Astrocyte (in vitro differentiated cells and primary cell): ENCODE measurements at regions not wholly inside any gene's neighbourhood (a gene's known extent, or its start where the extent isn't known, plus 50 kb on each side); places are given as distances from the start of the nearest gene placed in this dataset.

Experiments
- DNase-seq: peaks from one replicate; pipeline ENCODE4 v3.0.0-alpha.2; 2010; ENCODE audit warnings: low read depth
- FAIRE-seq: peaks from 2 replicates; lab custom pipeline; 2011; peaks lifted over from hg19 to GRCh38; lab: Jason Lieb, UNC
- H2AFZ ChIP-seq: 2 replicates; pipeline ENCODE4 v1.6.0; 2012; ENCODE audit warnings: low read depth, low read length, inconsistent platforms
- H3K27ac ChIP-seq: 2 replicates; pipeline ENCODE4 v1.5.1; 2011; ENCODE audit warnings: low read depth, low read length, inconsistent platforms
- H3K27me3 ChIP-seq: 2 replicates; pipeline ENCODE4 v1.6.0; 2011; ENCODE audit warnings: low read length, inconsistent platforms; ENCODE audit not compliant: insufficient read depth
- H3K36me3 ChIP-seq: 2 replicates; pipeline ENCODE4 v1.5.1; 2011; ENCODE audit warnings: low read length, inconsistent platforms; ENCODE audit not compliant: insufficient read depth
- H3K4me1 ChIP-seq: 2 replicates; pipeline ENCODE4 v1.5.1; 2011; ENCODE audit warnings: low read length, inconsistent platforms; ENCODE audit not compliant: insufficient read depth
- H3K4me2 ChIP-seq: 2 replicates; pipeline ENCODE4 v1.6.0; 2012; ENCODE audit warnings: low read length, inconsistent platforms
- H3K4me3 ChIP-seq: 2 replicates; pipeline ENCODE4 v1.5.1; 2011; ENCODE audit warnings: low read depth, mild to moderate bottlenecking, low read length, inconsistent platforms; ENCODE audit not compliant: insufficient read depth
- H3K79me2 ChIP-seq: 2 replicates; pipeline ENCODE4 v1.6.0; 2012; ENCODE audit warnings: mild to moderate bottlenecking, low read length, inconsistent platforms; ENCODE audit not compliant: insufficient read depth
- H3K9ac ChIP-seq: 2 replicates; pipeline ENCODE4 v1.6.0; 2012; ENCODE audit warnings: mild to moderate bottlenecking, low read length, inconsistent platforms
- H3K9me3 ChIP-seq: 2 replicates; pipeline ENCODE4 v1.5.1; 2012; ENCODE audit warnings: low read depth, mild to moderate bottlenecking, low read length, inconsistent platforms; ENCODE audit not compliant: insufficient read depth
- H4K20me1 ChIP-seq: 2 replicates; pipeline ENCODE4 v1.6.0; 2012; ENCODE audit warnings: low read length, inconsistent platforms; ENCODE audit not compliant: insufficient read depth
- H3K27ac Mint-ChIP-seq: one replicate; pipeline ENCODE4 v1.8.0; 2021; ENCODE audit warnings: mild to moderate bottlenecking, mixed read lengths; ENCODE audit not compliant: unreplicated experiment
- H3K27me3 Mint-ChIP-seq: one replicate; pipeline ENCODE4 v1.8.0; 2021; ENCODE audit warnings: low read depth, mixed read lengths; ENCODE audit not compliant: unreplicated experiment
- H3K36me3 Mint-ChIP-seq: one replicate; pipeline ENCODE4 v1.8.0; 2021; ENCODE audit warnings: low read depth, mixed read lengths; ENCODE audit not compliant: unreplicated experiment
- H3K4me1 Mint-ChIP-seq: one replicate; pipeline ENCODE4 v1.8.0; 2021; ENCODE audit warnings: low read depth, mixed read lengths; ENCODE audit not compliant: unreplicated experiment
- H3K4me3 Mint-ChIP-seq: one replicate; pipeline ENCODE4 v1.8.0; 2021; ENCODE audit warnings: mild to moderate bottlenecking, moderate library complexity, mixed read lengths; ENCODE audit not compliant: unreplicated experiment
- H3K9me3 Mint-ChIP-seq: one replicate; pipeline ENCODE4 v1.8.0; 2021; ENCODE audit warnings: mild to moderate bottlenecking, mixed read lengths; ENCODE audit not compliant: unreplicated experiment
- CTCF ChIP-seq: IDR thresholded peaks from 2 replicates; pipeline ENCODE4 v1.5.1; 2011; ENCODE audit warnings: low read depth, mild to moderate bottlenecking, inconsistent platforms, low read length, moderate library complexity; ENCODE audit not compliant: insufficient read depth
- EZH2 ChIP-seq: IDR thresholded peaks from 2 replicates; pipeline ENCODE4 v1.6.1; 2012; ENCODE audit warnings: mild to moderate bottlenecking, low read length, inconsistent platforms; ENCODE audit not compliant: insufficient read depth

GRCh38 chr12:131491155-131491554 is 219.7 kb upstream of the SFSWAP start:
- Histone ChIP-seq H3K27me3 (no peaks in the 10 kb centered on the region), H3K9ac (no peak overlapping the region), H3K4me3 (no peak overlapping the region), H3K4me1 (no peaks in the 10 kb centered on the region), H3K79me2 (no peaks in the 10 kb centered on the region), H3K36me3 (no peaks in the 10 kb centered on the region), H3K4me2 (no peak overlapping the region), H3K27ac (no peak overlapping the region), H2AFZ (no peak overlapping the region), H4K20me1 (no peaks in the 10 kb centered on the region), H3K9me3 (no peaks in the 10 kb centered on the region)
- no peak for TF ChIP-seq CTCF
- Mint-ChIP-seq H3K4me3 (no peak overlapping the region), H3K9me3 (no peaks in the 10 kb centered on the region), H3K4me1 (peaks cover 3% of the 10 kb centered on the region), H3K27me3 (peaks cover 45% of the 10 kb centered on the region), H3K27ac (no peak overlapping the region), H3K36me3 (no peaks in the 10 kb centered on the region)
- FAIRE-seq (no peak), DNase-seq (no peak)

GRCh38 chr12:131491916-131492490 is 218.9 kb upstream of the SFSWAP start:
- H3K4me1 ChIP-seq, result no peaks in the 10 kb centered on the region
- no peak overlapping the region for H3K4me2 ChIP-seq
- no peak overlapping the region for H3K9ac ChIP-seq
- no peak overlapping the region for H2AFZ ChIP-seq
- no peaks in the 10 kb centered on the region for H4K20me1 ChIP-seq
- DNase-seq (no peak), FAIRE-seq (no peak)
- no peak overlapping the region for H3K4me3 ChIP-seq
- Mint-ChIP-seq H3K27me3 (peaks cover 46% of the 10 kb centered on the region), H3K4me3 (no peak overlapping the region), H3K36me3 (no peaks in the 10 kb centered on the region), H3K9me3 (no peaks in the 10 kb centered on the region), H3K27ac (no peak overlapping the region), H3K4me1 (no peaks in the 10 kb centered on the region)
- no peak overlapping the region for H3K27ac ChIP-seq
- no peaks in the 10 kb centered on the region for H3K79me2 ChIP-seq
- TF ChIP-seq EZH2 (no peak), CTCF (no peak)
- H3K36me3 ChIP-seq, result no peaks in the 10 kb centered on the region
- no peaks in the 10 kb centered on the region for H3K27me3 ChIP-seq
- no peaks in the 10 kb centered on the region for H3K9me3 ChIP-seq

GRCh38 chr12:131493068-131493826 is 217.6 kb upstream of the SFSWAP start:
- no peak for FAIRE-seq
- H3K79me2 ChIP-seq, result no peaks in the 10 kb centered on the region
- no peaks in the 10 kb centered on the region for H3K9me3 ChIP-seq
- no peak overlapping the region for H3K27ac ChIP-seq
- H3K36me3 Mint-ChIP-seq, result no peaks in the 10 kb centered on the region
- H3K9ac ChIP-seq, result no peak overlapping the region
- H3K27me3 ChIP-seq, result no peaks in the 10 kb centered on the region
- no peak for DNase-seq
- no peaks in the 10 kb centered on the region for H3K9me3 Mint-ChIP-seq
- peaks cover 49% of the 10 kb centered on the region for H3K27me3 Mint-ChIP-seq
- no peak overlapping the region for H3K4me3 Mint-ChIP-seq
- no peaks in the 10 kb centered on the region for H3K4me1 Mint-ChIP-seq
- H3K36me3 ChIP-seq, result no peaks in the 10 kb centered on the region
- no peak overlapping the region for H3K4me3 ChIP-seq
- no peak overlapping the region for H3K27ac Mint-ChIP-seq
- no peak overlapping the region for H2AFZ ChIP-seq
- H3K4me2 ChIP-seq, result no peak overlapping the region
- no peak for TF ChIP-seq CTCF
- TF ChIP-seq EZH2, result no peak
- H3K4me1 ChIP-seq, result no peaks in the 10 kb centered on the region
- H4K20me1 ChIP-seq, result no peaks in the 10 kb centered on the region
